ENCODE measurements at regions not wholly inside any gene's neighbourhood (a gene's known extent, or its start where the extent isn't known, plus 50 kb on each side); places are given as distances from the start of the nearest gene placed in this dataset.

DNA sequence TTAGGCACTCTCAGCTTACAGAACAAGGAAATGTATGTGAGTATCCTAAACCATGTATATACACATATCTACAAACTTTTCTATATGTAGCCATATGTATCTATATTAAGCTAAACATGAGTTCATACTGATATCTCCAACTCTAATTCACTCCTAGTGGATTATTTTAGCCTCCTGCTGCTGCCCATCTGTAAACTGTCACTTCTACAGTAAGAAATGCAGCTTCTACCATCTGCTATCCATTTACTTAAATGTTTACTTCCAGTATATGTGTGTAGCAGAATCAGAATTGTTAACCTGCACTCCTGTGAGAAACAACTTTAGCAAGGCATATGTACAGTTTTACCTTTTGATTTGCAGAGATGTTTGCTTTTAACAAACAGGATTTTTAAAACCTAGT is 478.5 kb upstream of the CBLB start:
- Histone ChIP-seq H3K27ac (ENCODE audit: low read depth) (no peak overlapping the region), H3K4me3 (no peak overlapping the region), H4K20me1 (replicated peaks; ENCODE audit: insufficient read depth) (no peaks in the 10 kb centered on the region), H3K4me1 (ENCODE audit: insufficient read depth) (no peaks in the 10 kb centered on the region), H3F3A (replicated peaks; ENCODE audit: low read depth) (no peaks in the 10 kb centered on the region), H3K27me3 (ENCODE audit: insufficient read depth) (no peaks in the 10 kb centered on the region), H3K36me3 (ENCODE audit: insufficient read depth) (no peaks in the 10 kb centered on the region), H3K9me2 (ENCODE audit: insufficient read depth) (no peaks in the 10 kb centered on the region), H3K4me2 (no peak overlapping the region), H3K79me2 (replicated peaks; ENCODE audit: insufficient read depth) (no peaks in the 10 kb centered on the region), H2AFZ (no peak overlapping the region)
- H3K27ac Mint-ChIP-seq: no peak overlapping the region
- ATAC-seq (no peak), DNase-seq (ENCODE audit: low spot score) (no peak)
- no peaks in the 10 kb centered on the region; the same call in 2 of the 3 replicates for H3K4me1 Mint-ChIP-seq
- H3K9me3 Mint-ChIP-seq: peaks cover 3% of the 10 kb centered on the region; the same call in 2 of the 3 replicates
- TF ChIP-seq EZH2 (IDR thresholded peaks at IDR 0.05; ENCODE audit: low read depth, unreplicated experiment) (no peak), STAT1 (IDR thresholded peaks at IDR 0.05; ENCODE audit: unreplicated experiment) (no peak), ZNF462 (CRISPR knock-in tag; IDR thresholded peaks at IDR 0.05) (no peak), EZH2phosphoT487 (IDR thresholded peaks at IDR 0.05; ENCODE audit: unreplicated experiment) (no peak), ZNF114 (CRISPR knock-in tag; IDR thresholded peaks at IDR 0.05) (no peak), ETS1 (IDR thresholded peaks at IDR 0.05) (no peak), JUNB (IDR thresholded peaks at IDR 0.05; ENCODE audit: unreplicated experiment) (no peak), CREB1 (CRISPR knock-in tag; IDR thresholded peaks at IDR 0.05; ENCODE audit: low read depth) (no peak), ZNF331 (CRISPR knock-in tag; IDR thresholded peaks at IDR 0.05; ENCODE audit: low read depth) (no peak), NANOG (IDR thresholded peaks at IDR 0.05; ENCODE audit: borderline replicate concordance) (no peak), CTCF (conservative IDR thresholded peaks at IDR 0.05; ENCODE audit: low read depth in 2 of 2) (no peak), POLR2AphosphoS5 (IDR thresholded peaks at IDR 0.05; ENCODE audit: low read depth) (no peak)
- TF ChIP-seq, protein P1, sequence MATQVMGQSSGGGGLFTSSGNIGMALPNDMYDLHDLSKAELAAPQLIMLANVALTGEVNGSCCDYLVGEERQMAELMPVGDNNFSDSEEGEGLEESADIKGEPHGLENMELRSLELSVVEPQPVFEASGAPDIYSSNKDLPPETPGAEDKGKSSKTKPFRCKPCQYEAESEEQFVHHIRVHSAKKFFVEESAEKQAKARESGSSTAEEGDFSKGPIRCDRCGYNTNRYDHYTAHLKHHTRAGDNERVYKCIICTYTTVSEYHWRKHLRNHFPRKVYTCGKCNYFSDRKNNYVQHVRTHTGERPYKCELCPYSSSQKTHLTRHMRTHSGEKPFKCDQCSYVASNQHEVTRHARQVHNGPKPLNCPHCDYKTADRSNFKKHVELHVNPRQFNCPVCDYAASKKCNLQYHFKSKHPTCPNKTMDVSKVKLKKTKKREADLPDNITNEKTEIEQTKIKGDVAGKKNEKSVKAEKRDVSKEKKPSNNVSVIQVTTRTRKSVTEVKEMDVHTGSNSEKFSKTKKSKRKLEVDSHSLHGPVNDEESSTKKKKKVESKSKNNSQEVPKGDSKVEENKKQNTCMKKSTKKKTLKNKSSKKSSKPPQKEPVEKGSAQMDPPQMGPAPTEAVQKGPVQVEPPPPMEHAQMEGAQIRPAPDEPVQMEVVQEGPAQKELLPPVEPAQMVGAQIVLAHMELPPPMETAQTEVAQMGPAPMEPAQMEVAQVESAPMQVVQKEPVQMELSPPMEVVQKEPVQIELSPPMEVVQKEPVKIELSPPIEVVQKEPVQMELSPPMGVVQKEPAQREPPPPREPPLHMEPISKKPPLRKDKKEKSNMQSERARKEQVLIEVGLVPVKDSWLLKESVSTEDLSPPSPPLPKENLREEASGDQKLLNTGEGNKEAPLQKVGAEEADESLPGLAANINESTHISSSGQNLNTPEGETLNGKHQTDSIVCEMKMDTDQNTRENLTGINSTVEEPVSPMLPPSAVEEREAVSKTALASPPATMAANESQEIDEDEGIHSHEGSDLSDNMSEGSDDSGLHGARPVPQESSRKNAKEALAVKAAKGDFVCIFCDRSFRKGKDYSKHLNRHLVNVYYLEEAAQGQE (IDR thresholded peaks at IDR 0.05; ENCODE audit: unreplicated experiment): no peak
- H3K4me3 Mint-ChIP-seq: no peak overlapping the region
- H3K36me3 Mint-ChIP-seq (ENCODE audit: low read depth): no peaks in the 10 kb centered on the region
- H3K27me3 Mint-ChIP-seq (ENCODE audit: insufficient read depth, low read depth, poor library complexity): no peaks in the 10 kb centered on the region

Data from GM23338 (cell line).